NCI-H2107 (cell line): ENCODE measurements at regions not wholly inside any gene's neighbourhood (a gene's known extent, or its start where the extent isn't known, plus 50 kb on each side); places are given as distances from the start of the nearest gene placed in this dataset.

Source experiments
- DNase-seq: peaks from one replicate; lab custom pipeline; 2025; lab: John Stamatoyannopoulos, UW

- no peak for DNase-seq
Measured at GRCh38 chr3:80492162-80492561, 724.4 kb upstream of the ROBO1 start.

DNA sequence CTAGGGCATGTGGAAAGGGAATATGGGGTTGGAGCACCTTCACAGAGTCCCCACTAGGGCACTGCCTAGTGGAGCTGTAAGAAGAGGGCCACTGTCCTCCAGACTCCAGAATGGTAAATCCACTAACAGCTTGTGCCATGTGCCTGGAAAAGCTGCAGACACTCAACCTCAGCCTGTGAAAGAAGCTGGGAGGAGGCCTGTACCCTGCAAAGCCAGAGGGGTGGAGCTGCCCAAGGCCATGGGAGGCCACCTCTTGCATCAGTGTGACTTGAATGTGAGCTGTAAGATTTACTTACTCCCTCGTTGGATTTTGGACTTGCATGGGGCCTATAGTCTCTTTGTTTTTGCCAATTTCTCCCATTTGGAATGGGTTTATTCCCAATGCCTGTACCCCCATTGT, 705.2 kb upstream of the ROBO1 start:
- no peak for DNase-seq

GRCh38 chr3:80472459-80472858, 704.7 kb upstream of the ROBO1 start:
- DNase-seq: no peak

- DNase-seq: no peak
Measured at GRCh38 chr3:80470433-80470832, 702.6 kb upstream of the ROBO1 start.

GRCh38 chr3:80465746-80466145, 697.9 kb upstream of the ROBO1 start:
- no peak for DNase-seq

- DNase-seq: no peak
Measured at GRCh38 chr3:80451393-80451792, 683.6 kb upstream of the ROBO1 start.

DNA sequence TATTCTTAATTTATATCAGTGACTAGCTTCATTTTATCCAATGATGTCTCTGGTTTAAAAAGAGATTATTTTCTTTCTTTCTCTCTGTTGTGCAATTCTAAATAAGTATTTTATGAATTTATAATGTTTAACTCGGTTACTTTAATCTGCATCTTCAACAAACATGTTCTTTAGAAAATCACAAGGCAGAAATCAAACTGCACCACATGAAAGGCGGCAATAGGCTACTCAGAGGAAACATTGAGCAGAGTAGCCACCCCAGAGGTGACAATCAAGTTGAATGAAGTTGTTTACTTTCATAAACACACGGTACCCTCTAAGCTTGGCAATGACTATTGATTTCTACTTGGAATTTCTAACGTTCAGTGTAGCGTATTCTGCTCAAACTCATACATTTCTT, 677.8 kb upstream of the ROBO1 start:
- DNase-seq: no peak

DNA sequence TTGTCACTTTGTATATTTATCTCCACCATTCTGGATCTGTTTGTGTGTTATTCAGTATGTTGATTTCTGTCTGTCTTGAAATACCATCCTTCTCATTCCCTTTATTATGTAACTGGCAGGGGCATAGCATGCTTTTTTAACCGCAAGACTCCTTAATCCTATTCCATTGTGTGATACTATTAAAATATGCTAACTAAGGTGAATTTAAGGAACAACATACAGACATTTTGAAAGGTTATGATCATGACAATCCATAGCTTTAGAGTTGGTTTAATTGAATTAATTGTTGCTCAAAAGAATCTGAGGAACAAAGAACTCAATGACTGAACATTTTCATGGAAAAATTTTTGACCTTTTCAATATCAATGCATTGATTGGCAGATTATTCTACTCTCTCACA, 677.3 kb upstream of the ROBO1 start:
- DNase-seq: no peak

DNA sequence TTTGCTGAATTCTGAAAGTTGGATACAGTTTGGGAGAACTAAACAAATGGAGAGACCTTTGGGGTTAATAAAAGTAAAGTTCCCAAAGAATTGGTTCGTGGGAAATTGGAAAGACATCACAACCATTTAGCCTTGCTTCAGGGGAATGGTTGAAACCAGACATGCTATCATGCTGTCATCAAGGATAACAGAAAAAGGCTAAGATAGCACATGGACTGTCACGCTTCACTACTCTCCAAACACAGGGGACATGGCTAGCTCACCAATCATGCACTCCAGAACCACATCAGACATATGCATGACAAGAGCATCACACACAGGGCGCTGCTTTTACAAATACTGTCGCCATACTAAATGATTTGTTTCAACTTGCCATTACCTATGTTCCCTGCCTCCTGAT, 671.7 kb upstream of the ROBO1 start:
- DNase-seq: peak; percentile 37

GRCh38 chr3:80434366-80434765, 666.6 kb upstream of the ROBO1 start:
- DNase-seq: no peak

- DNase-seq: no peak
Measured at GRCh38 chr3:80424951-80425350, 657.2 kb upstream of the ROBO1 start.

GRCh38 chr3:80408030-80408721, 640.4 kb upstream of the ROBO1 start:
- no peak for DNase-seq

DNA sequence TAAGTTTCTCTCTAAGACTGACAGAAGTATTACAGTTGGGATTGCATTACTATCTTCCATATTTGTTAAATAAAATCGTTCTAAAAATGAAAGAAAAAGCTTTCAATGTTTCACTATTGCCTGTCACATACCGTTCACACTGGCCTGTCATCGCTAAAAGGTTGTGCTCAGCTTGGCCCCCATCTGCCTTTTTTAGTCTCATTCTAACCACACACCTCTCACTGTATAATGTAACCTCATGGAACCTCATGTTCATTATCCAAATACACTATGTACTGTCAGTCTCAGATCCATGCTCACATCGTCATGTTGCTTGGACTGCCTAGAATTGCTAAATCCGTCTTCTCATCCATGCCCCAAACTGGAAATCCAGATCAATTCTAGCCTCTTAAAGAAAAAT, 637.8 kb upstream of the ROBO1 start:
- DNase-seq: no peak

DNA sequence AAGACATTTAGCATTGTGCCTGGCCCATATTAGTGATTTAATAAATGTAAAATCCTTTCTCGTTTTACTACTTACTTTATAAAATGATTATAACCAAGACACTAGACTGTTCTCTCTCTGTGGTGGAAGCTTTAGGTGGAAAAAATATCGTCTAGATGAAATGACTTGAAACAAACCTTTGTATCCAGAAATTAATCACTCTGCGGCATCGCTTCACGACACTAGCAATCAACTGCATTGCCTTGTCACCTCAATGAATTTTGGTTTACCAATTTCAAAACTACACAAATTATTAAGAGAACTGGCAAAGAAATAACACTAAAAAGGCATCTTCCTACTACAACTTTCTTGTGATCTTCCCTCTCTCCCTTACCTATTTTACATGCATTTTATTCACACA, 627.2 kb upstream of the ROBO1 start:
- no peak for DNase-seq

GRCh38 chr3:80391573-80391972, 623.8 kb upstream of the ROBO1 start:
- no peak for DNase-seq

GRCh38 chr3:80384811-80385210, 617.0 kb upstream of the ROBO1 start:
- no peak for DNase-seq

DNA sequence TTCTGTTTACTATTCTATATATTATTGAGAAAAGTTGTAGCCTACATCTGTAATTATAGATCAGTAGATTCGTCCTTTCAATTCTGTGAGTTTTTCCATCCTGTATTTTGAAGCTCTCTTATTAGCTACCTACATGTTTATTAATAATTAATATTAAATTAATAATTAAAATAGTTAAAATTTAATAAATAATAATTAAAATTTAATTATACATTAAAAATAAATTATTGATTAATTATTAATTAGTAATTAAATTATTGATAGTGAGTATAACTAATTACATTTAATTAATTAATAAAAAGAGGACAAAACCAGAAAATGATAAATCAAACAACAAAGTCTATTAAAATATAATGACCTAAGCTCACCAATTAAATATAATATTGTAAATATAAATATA, 606.6 kb upstream of the ROBO1 start:
- no peak for DNase-seq

DNA sequence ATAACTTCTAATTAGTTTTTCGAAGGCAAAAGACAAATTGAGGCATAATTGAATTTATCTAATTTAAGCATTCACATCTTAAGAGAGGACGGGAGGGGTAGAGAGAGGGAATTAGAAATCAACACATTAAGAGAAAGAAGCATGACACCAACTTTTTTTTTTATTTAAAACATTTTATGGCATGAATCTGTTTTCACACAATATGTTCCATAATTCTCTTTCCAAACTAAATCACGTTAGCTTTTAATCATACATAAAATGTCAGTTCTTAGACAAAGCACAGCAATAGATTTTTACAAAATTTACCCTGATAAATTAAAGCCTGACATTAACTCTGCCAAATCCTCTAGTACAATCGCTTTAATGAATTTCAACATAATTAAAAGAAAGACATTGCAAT, 600.8 kb upstream of the ROBO1 start:
- DNase-seq: no peak

DNA sequence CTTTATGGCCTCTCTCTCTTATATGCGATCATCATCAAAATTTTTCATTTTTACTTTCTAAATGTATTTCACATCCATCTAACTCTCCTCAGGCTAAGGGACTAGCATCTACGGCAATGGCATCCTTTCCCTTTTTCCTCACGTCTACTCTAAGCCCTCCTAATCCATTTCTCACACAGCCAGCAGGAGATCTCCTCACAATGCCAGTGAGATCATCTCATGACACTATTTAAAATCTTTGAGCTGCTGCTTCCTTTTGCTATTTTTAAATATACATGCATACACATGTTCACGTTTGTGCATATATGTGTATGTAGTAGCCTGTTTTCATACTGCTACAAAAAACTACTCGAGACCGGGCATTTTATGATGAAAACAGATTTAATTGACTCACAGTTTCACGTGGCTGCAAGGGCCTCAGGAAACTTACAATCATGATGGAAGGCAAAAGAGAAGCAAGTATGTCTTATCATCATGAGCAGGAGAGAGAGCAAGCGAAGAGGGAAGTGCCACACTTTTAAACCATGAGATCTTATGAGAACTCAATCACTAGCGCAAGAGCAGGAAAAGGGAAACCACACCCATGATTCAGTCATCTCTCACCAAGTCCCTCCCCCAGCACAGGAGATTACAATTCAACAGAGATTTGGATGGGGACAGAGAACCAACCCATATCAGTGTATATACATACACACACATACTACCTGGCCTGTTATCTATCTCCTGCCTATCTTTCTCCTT, 599.2 kb upstream of the ROBO1 start:
- no peak for DNase-seq

DNA sequence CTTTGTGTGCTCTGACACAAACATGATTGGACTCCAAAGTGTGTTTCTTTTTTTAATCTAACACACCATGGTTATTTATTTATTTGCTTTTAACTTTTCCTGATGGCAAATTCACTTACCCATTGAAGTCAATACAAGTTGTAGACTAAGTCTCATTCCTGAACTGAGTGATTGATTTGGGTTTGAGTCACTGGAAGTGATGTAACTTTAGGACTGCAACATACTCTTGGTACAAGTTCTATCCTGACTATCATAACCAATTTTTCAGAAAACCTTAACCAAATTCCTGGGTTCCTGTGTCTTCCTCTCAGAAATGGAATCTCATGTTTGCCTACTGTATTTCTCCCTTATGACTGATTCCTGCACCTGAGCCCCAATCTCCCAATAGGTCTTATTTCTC, 590.0 kb upstream of the ROBO1 start:
- DNase-seq: no peak

DNA sequence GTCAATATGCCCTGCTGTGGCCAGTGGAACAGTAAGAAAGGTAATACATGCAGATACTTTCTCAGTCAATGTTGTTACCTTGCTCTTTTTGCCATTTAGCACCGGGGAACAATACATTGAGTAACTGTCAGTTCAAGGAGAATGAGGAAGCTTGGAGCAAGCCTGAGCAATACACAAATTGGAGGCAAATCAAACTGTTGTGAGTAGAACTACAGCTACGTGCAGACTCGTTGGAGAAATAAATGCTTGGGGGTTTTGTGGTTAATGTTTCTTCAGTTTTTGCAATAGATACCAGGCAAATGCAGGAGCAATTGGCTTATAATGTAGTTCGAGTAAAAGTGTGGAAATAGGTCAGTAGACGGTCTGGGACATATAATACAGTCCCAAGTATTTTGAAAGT, 587.3 kb upstream of the ROBO1 start:
- DNase-seq: no peak

DNA sequence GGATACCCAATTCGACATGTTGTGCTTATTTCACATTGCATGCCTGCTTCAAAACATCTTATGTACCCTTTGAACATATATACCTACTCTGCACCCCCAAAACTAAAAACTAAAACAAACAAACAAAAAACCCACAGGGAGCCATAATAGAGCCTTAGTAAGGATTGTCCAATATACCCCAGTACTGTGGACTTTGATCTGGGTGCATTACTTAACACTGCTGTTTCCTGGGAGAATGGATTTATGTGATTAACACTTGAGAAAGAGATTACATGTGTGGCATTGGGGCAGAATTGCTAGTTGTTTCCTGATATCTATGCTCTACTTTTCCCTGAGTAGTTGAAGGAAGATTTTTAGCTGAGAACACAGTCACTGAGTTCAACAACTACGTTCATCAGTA, 583.4 kb upstream of the ROBO1 start:
- DNase-seq: no peak

DNA sequence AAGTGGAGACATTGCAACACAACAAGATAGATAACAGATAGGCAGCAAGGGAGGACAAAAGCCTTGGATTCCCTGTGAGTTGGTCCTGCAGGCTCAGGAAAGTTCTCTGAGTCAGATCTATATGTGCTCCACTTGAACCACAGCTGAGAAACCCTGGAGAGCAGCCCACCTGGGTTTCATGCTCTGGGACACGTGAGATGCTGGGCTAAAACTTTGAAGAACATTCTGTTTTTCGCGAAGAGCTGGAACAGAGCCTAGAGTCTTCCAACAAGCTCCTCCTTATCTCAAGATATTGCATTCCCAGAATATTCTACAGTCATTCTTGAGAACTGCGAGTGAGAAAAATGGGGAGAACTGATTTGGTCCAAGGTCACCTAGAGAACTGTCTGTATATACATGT, 583.0 kb upstream of the ROBO1 start:
- no peak for DNase-seq

GRCh38 chr3:80338366-80338765, 570.6 kb upstream of the ROBO1 start:
- DNase-seq: no peak
